ENCODE measurements at regions not wholly inside any gene's neighbourhood (a gene's known extent, or its start where the extent isn't known, plus 50 kb on each side); places are given as distances from the start of the nearest gene placed in this dataset.

DNA sequence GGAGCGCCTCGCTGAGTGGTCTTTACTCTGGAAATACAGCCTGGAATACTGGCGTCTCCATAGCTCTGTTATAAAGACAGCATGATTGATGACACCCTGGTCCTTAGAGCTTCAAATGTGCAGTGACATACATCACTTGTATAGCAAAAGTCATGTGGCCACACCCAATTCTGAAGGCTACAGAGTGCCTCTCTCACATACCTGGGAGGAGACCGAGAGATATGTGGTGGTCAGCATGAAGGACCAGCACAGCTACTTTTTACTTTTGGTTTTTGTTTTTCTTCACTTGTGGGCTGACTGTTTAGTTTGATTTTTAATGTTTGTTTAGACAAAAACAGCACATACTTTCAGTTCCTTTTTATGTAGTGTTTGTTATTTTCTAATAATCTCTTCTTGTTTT lies 938.5 kb upstream of the SOX11 start:
- DNase-seq: no peak
- H3K9me3 ChIP-seq (ENCODE audit: severe bottlenecking): no peaks in the 10 kb centered on the region
- H3K36me3 ChIP-seq: no peaks in the 10 kb centered on the region
- TF ChIP-seq, protein P1, sequence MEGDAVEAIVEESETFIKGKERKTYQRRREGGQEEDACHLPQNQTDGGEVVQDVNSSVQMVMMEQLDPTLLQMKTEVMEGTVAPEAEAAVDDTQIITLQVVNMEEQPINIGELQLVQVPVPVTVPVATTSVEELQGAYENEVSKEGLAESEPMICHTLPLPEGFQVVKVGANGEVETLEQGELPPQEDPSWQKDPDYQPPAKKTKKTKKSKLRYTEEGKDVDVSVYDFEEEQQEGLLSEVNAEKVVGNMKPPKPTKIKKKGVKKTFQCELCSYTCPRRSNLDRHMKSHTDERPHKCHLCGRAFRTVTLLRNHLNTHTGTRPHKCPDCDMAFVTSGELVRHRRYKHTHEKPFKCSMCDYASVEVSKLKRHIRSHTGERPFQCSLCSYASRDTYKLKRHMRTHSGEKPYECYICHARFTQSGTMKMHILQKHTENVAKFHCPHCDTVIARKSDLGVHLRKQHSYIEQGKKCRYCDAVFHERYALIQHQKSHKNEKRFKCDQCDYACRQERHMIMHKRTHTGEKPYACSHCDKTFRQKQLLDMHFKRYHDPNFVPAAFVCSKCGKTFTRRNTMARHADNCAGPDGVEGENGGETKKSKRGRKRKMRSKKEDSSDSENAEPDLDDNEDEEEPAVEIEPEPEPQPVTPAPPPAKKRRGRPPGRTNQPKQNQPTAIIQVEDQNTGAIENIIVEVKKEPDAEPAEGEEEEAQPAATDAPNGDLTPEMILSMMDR (IDR thresholded peaks at IDR 0.05; ENCODE audit: low read depth, low read length): no peak
- H3K27me3 ChIP-seq (ENCODE audit: insufficient read depth, low read depth, severe bottlenecking): no peaks in the 10 kb centered on the region
- H3K4me3 ChIP-seq (ENCODE audit: low read depth, low read length): no peak overlapping the region
- H3K27ac ChIP-seq: no peak overlapping the region

DNA sequence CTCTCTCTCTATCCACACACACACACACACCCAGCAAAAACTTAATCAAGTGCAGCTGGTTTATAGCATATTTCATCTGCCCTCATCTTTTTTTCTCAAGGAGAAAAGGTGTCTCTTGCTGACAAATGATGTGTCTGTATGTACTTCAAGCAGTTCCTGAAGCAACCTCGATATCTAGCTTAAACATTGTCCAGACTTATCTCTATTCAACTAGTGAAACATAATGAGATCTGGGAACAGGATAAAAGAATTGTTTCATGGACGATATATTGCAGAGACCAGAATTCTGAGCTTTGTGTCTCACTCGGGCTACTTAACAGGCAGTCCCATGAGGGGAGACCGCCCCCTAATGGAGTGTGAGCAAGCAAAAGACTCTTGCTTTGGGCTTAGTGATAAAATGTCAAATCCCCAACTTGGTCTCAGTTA lies 929.2 kb upstream of the SOX11 start:
- no peaks in the 10 kb centered on the region for H3K27me3 ChIP-seq (ENCODE audit: insufficient read depth, low read depth, severe bottlenecking)
- no peak overlapping the region for H3K27ac ChIP-seq
- H3K9me3 ChIP-seq (ENCODE audit: severe bottlenecking): no peaks in the 10 kb centered on the region
- TF ChIP-seq, protein P1 (IDR thresholded peaks at IDR 0.05; ENCODE audit: low read depth, low read length): peak; percentile 81
- H3K4me3 ChIP-seq (ENCODE audit: low read depth, low read length): no peak overlapping the region
- no peaks in the 10 kb centered on the region for H3K36me3 ChIP-seq
- DNase-seq: peak; percentile 80

DNA sequence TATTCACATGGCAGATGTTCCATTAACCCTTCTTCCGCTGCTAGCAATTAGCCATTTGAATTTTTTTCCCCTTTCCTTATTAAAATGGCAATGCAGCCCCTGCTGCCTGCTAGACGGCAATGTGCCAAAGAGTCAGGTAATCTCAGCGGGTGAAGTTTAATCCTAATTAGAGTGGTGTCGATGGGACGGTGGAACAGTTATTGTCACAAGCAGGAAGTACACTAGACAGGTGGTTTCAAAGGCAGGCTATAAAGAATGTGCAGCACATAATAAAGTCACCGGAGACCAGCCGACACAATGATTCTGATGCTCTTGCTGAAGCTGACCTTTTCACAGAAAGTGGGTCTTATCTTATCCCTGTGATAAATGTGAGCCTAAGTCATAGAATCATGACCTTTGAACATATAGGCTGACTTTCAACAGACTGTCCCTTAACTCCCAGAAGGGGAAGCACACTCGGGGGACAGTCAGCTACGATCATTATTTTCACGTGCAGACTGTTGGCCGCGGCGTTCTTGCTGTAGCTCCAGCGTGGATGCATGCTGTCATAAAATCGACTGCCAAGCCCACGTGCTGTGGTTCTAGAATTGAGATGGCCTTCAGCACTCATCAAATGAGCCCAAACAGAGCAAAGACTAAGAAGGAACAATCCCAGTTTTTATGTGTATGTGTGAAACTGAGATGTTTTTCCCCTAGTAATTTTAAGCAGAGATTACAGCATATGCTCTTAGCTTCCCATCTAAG lies 926.2 kb upstream of the SOX11 start:
- Histone ChIP-seq H3K4me3 (ENCODE audit: low read depth, low read length) (no peak overlapping the region), H3K9me3 (ENCODE audit: severe bottlenecking) (no peaks in the 10 kb centered on the region), H3K36me3 (no peaks in the 10 kb centered on the region), H3K27me3 (ENCODE audit: insufficient read depth, low read depth, severe bottlenecking) (no peaks in the 10 kb centered on the region), H3K27ac (no peak overlapping the region)
- DNase-seq: no peak
- TF ChIP-seq, protein P1 (IDR thresholded peaks at IDR 0.05; ENCODE audit: low read depth, low read length): no peak

DNA sequence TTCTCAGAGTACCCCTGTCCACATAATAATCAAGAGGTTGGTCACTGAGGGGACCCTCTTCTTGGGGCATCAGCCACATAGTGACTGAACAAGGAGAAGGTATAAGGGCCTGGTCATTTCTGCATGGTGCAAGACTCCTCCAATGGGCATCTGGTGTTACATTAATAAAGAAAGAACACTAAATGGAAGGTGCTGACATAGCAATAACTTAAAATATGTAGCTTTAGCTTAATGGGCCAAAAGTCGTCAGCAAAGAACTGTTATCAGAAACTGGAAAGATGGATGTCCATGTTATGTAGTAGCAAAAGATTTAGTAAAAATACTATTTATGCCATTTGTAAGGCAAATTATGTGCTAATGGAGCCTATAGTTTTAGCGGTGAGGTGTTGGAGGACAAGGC lies 916.5 kb upstream of the SOX11 start:
- H3K9me3 ChIP-seq (ENCODE audit: severe bottlenecking): no peaks in the 10 kb centered on the region
- no peak overlapping the region for H3K27ac ChIP-seq
- H3K27me3 ChIP-seq (ENCODE audit: insufficient read depth, low read depth, severe bottlenecking): no peaks in the 10 kb centered on the region
- H3K36me3 ChIP-seq: no peaks in the 10 kb centered on the region
- no peak overlapping the region for H3K4me3 ChIP-seq (ENCODE audit: low read depth, low read length)
- TF ChIP-seq, protein P1 (IDR thresholded peaks at IDR 0.05; ENCODE audit: low read depth, low read length): no peak
- no peak for DNase-seq

DNA sequence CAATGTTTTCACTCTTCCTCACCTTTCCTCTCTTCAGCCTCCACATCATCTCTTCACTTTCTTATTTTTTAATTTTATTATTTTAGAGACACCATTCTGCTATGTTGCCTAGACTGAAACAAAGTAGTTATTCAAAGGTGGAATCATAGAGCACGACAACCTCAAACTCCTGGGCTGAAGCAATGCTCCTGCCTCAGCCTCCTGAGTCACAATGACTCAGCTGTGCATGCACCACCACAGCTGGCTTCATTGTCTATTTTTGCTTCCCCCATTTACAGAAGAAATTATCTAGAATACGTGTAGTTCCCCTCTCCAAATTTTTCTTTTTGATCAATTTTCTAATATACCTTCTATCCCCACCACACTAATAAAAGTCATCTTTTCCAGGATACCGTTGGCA lies 911.5 kb upstream of the SOX11 start:
- no peak overlapping the region for H3K27ac ChIP-seq
- TF ChIP-seq, protein P1 (IDR thresholded peaks at IDR 0.05; ENCODE audit: low read depth, low read length): no peak

DNA sequence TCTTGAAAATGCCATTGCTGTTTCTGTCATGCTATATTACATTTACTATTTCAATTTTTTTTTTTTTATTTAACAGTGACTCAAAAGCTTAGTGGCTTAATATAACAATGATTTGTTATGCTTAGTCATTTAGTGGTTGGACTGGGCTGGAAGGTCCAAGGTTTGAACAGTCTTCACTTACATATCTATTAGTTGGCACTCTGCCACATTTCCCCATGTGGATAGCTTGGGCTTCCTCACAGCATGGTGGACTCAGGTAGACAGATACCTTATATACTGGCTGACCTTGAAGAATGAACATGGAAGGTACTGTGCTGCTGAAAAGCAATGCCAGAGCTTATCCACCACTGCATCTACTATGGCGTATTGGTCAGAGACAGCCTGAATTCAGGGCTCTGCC lies 909.5 kb upstream of the SOX11 start:
- H3K27ac ChIP-seq: no peak overlapping the region
- no peak for DNase-seq
- H3K4me3 ChIP-seq (ENCODE audit: low read depth, low read length): no peak overlapping the region
- TF ChIP-seq, protein P1 (IDR thresholded peaks at IDR 0.05; ENCODE audit: low read depth, low read length): no peak
- peaks cover 2% of the 10 kb centered on the region for H3K9me3 ChIP-seq (ENCODE audit: severe bottlenecking)
- H3K36me3 ChIP-seq: no peaks in the 10 kb centered on the region
- no peaks in the 10 kb centered on the region for H3K27me3 ChIP-seq (ENCODE audit: insufficient read depth, low read depth, severe bottlenecking)

More for the DNA sequence above, 911.5 kb upstream of the SOX11 start:
- Histone ChIP-seq H3K27me3 (ENCODE audit: insufficient read depth, low read depth, severe bottlenecking) (no peaks in the 10 kb centered on the region), H3K9me3 (ENCODE audit: severe bottlenecking) (no peaks in the 10 kb centered on the region), H3K36me3 (no peaks in the 10 kb centered on the region), H3K4me3 (ENCODE audit: low read depth, low read length) (no peak overlapping the region)
- no peak for DNase-seq

Measured in WERI-Rb-1 (cell line).